ENCODE measurements at regions not wholly inside any gene's neighbourhood (a gene's known extent, or its start where the extent isn't known, plus 50 kb on each side); places are given as distances from the start of the nearest gene placed in this dataset.

- TF ChIP-seq CTCF (IDR thresholded peaks at IDR 0.05; ENCODE audit: control insufficient read depth, insufficient read depth, low read depth, low read length, missing control alignments): no peak
- H3K4me3 ChIP-seq (ENCODE audit: control insufficient read depth, low read depth, low read length): no peak overlapping the region
- DNase-seq (ENCODE audit: low read depth): no peak
Measured at GRCh38 chr7:13179775-13180523, 492.5 kb downstream of the ARL4A start.

DNA sequence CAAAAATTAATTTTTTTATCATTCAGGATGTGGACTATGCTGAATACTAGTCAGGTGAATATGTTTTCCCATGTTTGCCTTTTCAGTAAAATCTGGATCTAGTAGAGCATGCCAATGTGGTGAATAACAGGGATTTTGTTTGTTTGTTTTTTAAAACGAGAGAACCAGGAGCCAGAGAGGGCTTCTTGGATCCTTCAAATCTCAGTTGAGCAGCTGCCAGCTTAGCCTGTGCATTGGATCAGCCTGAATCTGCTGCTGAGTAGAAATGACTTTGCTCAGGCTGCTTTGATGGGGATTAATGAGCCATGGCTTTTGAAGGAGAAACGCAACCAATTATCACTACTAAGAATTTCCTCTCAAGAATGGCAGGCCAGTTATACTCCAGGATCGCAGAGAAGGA lies 493.8 kb downstream of the ARL4A start:
- DNase-seq (ENCODE audit: low read depth): no peak
- TF ChIP-seq CTCF (IDR thresholded peaks at IDR 0.05; ENCODE audit: control insufficient read depth, insufficient read depth, low read depth, low read length, missing control alignments): no peak

DNA sequence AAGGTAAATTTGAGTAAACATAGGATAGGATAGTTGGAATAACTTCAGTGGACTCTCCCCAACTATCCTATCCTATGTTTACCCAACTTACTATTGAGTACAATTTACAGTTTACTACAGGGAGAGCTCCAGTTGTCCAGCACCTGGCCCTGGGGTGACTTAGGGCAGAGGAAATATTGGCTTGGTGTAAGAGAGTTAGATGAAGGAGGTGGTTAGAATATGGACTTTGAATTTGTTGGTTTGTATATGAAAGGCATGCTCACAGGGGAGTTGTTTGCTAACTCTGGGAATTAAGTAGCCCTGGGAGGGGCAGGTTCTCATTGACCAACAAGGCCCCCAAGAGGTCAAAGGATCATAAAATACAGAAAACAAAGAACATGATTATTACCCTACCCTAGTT lies 497.7 kb downstream of the ARL4A start:
- DNase-seq (ENCODE audit: low read depth): no peak
- no peak for TF ChIP-seq CTCF (IDR thresholded peaks at IDR 0.05; ENCODE audit: control insufficient read depth, insufficient read depth, low read depth, low read length, missing control alignments)
- no peak overlapping the region for H3K4me3 ChIP-seq (ENCODE audit: control insufficient read depth, low read depth, low read length)

More for the DNA sequence above, 493.8 kb downstream of the ARL4A start:
- H3K4me3 ChIP-seq (ENCODE audit: control insufficient read depth, low read depth, low read length): no peak overlapping the region

- TF ChIP-seq CTCF (IDR thresholded peaks at IDR 0.05; ENCODE audit: control insufficient read depth, insufficient read depth, low read depth, low read length, missing control alignments): no peak
- H3K4me3 ChIP-seq (ENCODE audit: control insufficient read depth, low read depth, low read length): no peak overlapping the region
- no peak for DNase-seq (ENCODE audit: low read depth)
Measured at GRCh38 chr7:13188236-13188805, 500.9 kb downstream of the ARL4A start.

DNA sequence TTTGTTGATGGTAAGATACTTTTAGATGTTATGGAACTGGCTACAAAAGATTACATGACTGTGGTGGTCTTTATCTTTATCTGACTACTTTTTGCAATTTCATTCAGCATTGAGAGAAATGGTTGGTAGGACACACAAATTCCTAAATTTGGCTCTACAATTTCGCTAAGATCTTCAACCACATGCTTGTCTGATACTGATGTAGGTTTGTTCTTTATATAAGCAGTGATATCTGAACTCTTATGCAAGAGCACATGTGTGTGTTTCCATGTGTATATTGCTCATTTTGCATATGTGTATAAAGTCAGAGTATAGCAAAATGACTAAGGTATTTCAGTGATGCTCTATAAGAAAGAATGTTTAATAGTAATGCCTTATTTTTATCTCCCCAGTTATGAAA lies 501.5 kb downstream of the ARL4A start:
- no peak overlapping the region for H3K4me3 ChIP-seq (ENCODE audit: control insufficient read depth, low read depth, low read length)
- no peak for TF ChIP-seq CTCF (IDR thresholded peaks at IDR 0.05; ENCODE audit: control insufficient read depth, insufficient read depth, low read depth, low read length, missing control alignments)
- DNase-seq (ENCODE audit: low read depth): no peak

GRCh38 chr7:13189668-13190067 lies 502.2 kb downstream of the ARL4A start:
- no peak for TF ChIP-seq CTCF (IDR thresholded peaks at IDR 0.05; ENCODE audit: control insufficient read depth, insufficient read depth, low read depth, low read length, missing control alignments)
- H3K4me3 ChIP-seq (ENCODE audit: control insufficient read depth, low read depth, low read length): no peak overlapping the region
- peak; percentile 5 for DNase-seq (ENCODE audit: low read depth)

Data from AG09309 (cell line).